Endodermal cell (in vitro differentiated cells): ENCODE measurements at regions not wholly inside any gene's neighbourhood (a gene's known extent, or its start where the extent isn't known, plus 50 kb on each side); places are given as distances from the start of the nearest gene placed in this dataset.

Source experiments
- DNase-seq: peaks from one replicate; pipeline ENCODE4 v3.0.0-alpha.2; 2017
- H3K27ac ChIP-seq: 2 replicates; pipeline ENCODE4 v1.5.1; 2013; ENCODE audit warnings: mild to moderate bottlenecking, low read depth, low read length, moderate library complexity
- H3K27me3 ChIP-seq: 2 replicates; pipeline ENCODE4 v1.6.1; 2013; ENCODE audit warnings: mild to moderate bottlenecking, low read length, moderate library complexity; ENCODE audit not compliant: insufficient read depth, control insufficient read depth, poor library complexity, severe bottlenecking
- H3K36me3 ChIP-seq: 2 replicates; pipeline ENCODE4 v1.7.0; 2013; ENCODE audit warnings: mild to moderate bottlenecking, low read length, moderate library complexity; ENCODE audit not compliant: control insufficient read depth, insufficient read depth
- H3K4me1 ChIP-seq: one replicate; pipeline ENCODE4 v1.7.0; 2013; ENCODE audit warnings: low read length; ENCODE audit not compliant: control insufficient read depth, insufficient read depth
- H3K4me3 ChIP-seq: 2 replicates; pipeline ENCODE4 v1.5.1; 2013; ENCODE audit warnings: mild to moderate bottlenecking, low read length, moderate library complexity
- H3K9ac ChIP-seq: 2 replicates; pipeline ENCODE4 v1.6.1; 2013; ENCODE audit warnings: mild to moderate bottlenecking, low read length, moderate library complexity; ENCODE audit not compliant: poor library complexity, severe bottlenecking; ENCODE audit errors: extremely low read depth
- H3K9me3 ChIP-seq: 2 replicates; pipeline ENCODE4 v1.6.1; 2013; ENCODE audit warnings: mild to moderate bottlenecking, low read length, moderate library complexity; ENCODE audit not compliant: control insufficient read depth
- H3K27ac Mint-ChIP-seq: 2 replicates; pipeline ENCODE4 v1.8.0; 2020; ENCODE audit warnings: mixed read lengths
- H3K27me3 Mint-ChIP-seq: 2 replicates; pipeline ENCODE4 v1.8.0; 2021; ENCODE audit warnings: mild to moderate bottlenecking, mixed read lengths; ENCODE audit not compliant: insufficient read depth
- H3K36me3 Mint-ChIP-seq: 2 replicates; pipeline ENCODE4 v1.8.0; 2020; ENCODE audit warnings: low read depth, mixed read lengths
- H3K4me1 Mint-ChIP-seq: 2 replicates; pipeline ENCODE4 v1.8.0; 2020; ENCODE audit warnings: mixed read lengths
- H3K4me3 Mint-ChIP-seq: 2 replicates; pipeline ENCODE4 v1.8.0; 2020; ENCODE audit warnings: mild to moderate bottlenecking, moderate library complexity, mixed read lengths
- H3K9me3 Mint-ChIP-seq: 2 replicates; pipeline ENCODE4 v1.8.0; 2020; ENCODE audit warnings: mild to moderate bottlenecking, mixed read lengths
- CTCF ChIP-seq: fragments of 200-600 bp; sonication (generic); conservative IDR thresholded peaks from 2 replicates; pipeline ENCODE4 v1.5.0; 2021; ENCODE audit warnings: antibody characterized with exemption, mild to moderate bottlenecking
- WGBS, 2 experiments: methylation state at CpG; one replicate each; pipeline versions ENCODE4 v1.1.5 to v1.1.7; 2013; ENCODE audit warnings: missing lambda C conversion rate in 2 of 2, mixed read lengths in 1 of 2; ENCODE audit not compliant: insufficient coverage in 1 of 2, insufficient read length in 1 of 2; 5-methylcytosine and 5-hydroxymethylcytosine counted together

GRCh38 chr6:155967322-155967721 lies 511.7 kb upstream of the NOX3 start:
- Mint-ChIP-seq H3K9me3 (no peaks in the 10 kb centered on the region), H3K4me1 (no peaks in the 10 kb centered on the region), H3K36me3 (no peaks in the 10 kb centered on the region), H3K27ac (no peak overlapping the region), H3K4me3 (no peak overlapping the region), H3K27me3 (no peaks in the 10 kb centered on the region)
- H3K4me1 ChIP-seq: no peaks in the 10 kb centered on the region
- no peak for DNase-seq
- no peaks in the 10 kb centered on the region for H3K27me3 ChIP-seq
- no peaks in the 10 kb centered on the region for H3K9me3 ChIP-seq
- WGBS, 2 experiments: 82 to 91% methylated on average over 2 to 3 of the region's 3 CpGs
- H3K4me3 ChIP-seq: no peak overlapping the region
- no peak for TF ChIP-seq CTCF
- H3K27ac ChIP-seq: no peak overlapping the region
- no peaks in the 10 kb centered on the region for H3K36me3 ChIP-seq
- no peak overlapping the region for H3K9ac ChIP-seq

- peaks cover 12% of the 10 kb centered on the region for H3K4me1 ChIP-seq
- no peak overlapping the region for H3K4me3 Mint-ChIP-seq
- H3K9ac ChIP-seq: no peak overlapping the region
- no peaks in the 10 kb centered on the region for H3K9me3 Mint-ChIP-seq
- H3K27ac ChIP-seq: no peak overlapping the region
- no peaks in the 10 kb centered on the region for H3K27me3 ChIP-seq
- 79% methylated on average over 1 of the region's 2 CpGs; no CpG with 5 or more reads in 1 of the 2 experiments for WGBS, 2 experiments
- H3K4me1 Mint-ChIP-seq: peaks cover 17% of the 10 kb centered on the region
- TF ChIP-seq CTCF: no peak
- H3K27me3 Mint-ChIP-seq: no peaks in the 10 kb centered on the region
- H3K4me3 ChIP-seq: no peak overlapping the region
- H3K36me3 Mint-ChIP-seq: no peaks in the 10 kb centered on the region
- no peak for DNase-seq
- H3K9me3 ChIP-seq: no peaks in the 10 kb centered on the region
- H3K36me3 ChIP-seq: no peaks in the 10 kb centered on the region
- H3K27ac Mint-ChIP-seq: no peak overlapping the region
These were observed 508.9 kb upstream of the NOX3 start for GRCh38 chr6:155964544-155964943.

GRCh38 chr6:155962276-155962675 lies 506.6 kb upstream of the NOX3 start:
- Histone ChIP-seq H3K4me3 (no peak overlapping the region), H3K4me1 (peaks cover 12% of the 10 kb centered on the region), H3K9me3 (no peaks in the 10 kb centered on the region), H3K27me3 (no peaks in the 10 kb centered on the region), H3K27ac (no peak overlapping the region), H3K9ac (no peak overlapping the region), H3K36me3 (no peaks in the 10 kb centered on the region)
- Mint-ChIP-seq H3K36me3 (no peaks in the 10 kb centered on the region), H3K27ac (no peak overlapping the region), H3K4me1 (peaks cover 21% of the 10 kb centered on the region), H3K4me3 (no peak overlapping the region), H3K27me3 (no peaks in the 10 kb centered on the region), H3K9me3 (no peaks in the 10 kb centered on the region)
- WGBS, 2 experiments: 100% methylated on average over 1 of the region's 1 CpG; no CpG with 5 or more reads in 1 of the 2 experiments
- no peak for DNase-seq
- no peak for TF ChIP-seq CTCF
